Activated B cell treated with CpG ODN at 0.5 μM for 24 hours (primary cell): ENCODE measurements at regions not wholly inside any gene's neighbourhood (a gene's known extent, or its start where the extent isn't known, plus 50 kb on each side); places are given as distances from the start of the nearest gene placed in this dataset.

Experiments
- ATAC-seq: fragments of 200-7000 bp; cut with Tn5 transposase; one replicate; pipeline ENCODE4 v1.10.0; 2021; ENCODE audit warnings: low read depth, mild to moderate bottlenecking, moderate library complexity
- CTCF ChIA-PET: fragments of 350-600 bp; sonication (Branson Sonifier 250); formaldehyde crosslinking; loops from one replicate; lab custom pipeline; 2021; ENCODE audit warnings: antibody characterized with exemption; lab: Charles Lee
- POLR2A ChIA-PET: fragments of 350-600 bp; sonication (Branson Sonifier 250); formaldehyde crosslinking; loops from one replicate; lab custom pipeline; 2021; ENCODE audit warnings: antibody characterized with exemption; lab: Charles Lee
- DNase-seq: peaks from one replicate; pipeline ENCODE4 v3.0.0; 2022
- H3K27ac Mint-ChIP-seq: one replicate; pipeline ENCODE4 v1.8.0; 2020; ENCODE audit warnings: mixed read lengths
- H3K27me3 Mint-ChIP-seq: one replicate; pipeline ENCODE4 v1.8.0; 2021; ENCODE audit warnings: mixed read lengths
- H3K36me3 Mint-ChIP-seq: one replicate; pipeline ENCODE4 v1.8.0; 2021; ENCODE audit warnings: low read depth, mixed read lengths
- H3K4me1 Mint-ChIP-seq: one replicate; pipeline ENCODE4 v1.8.0; 2021; ENCODE audit warnings: mixed read lengths
- H3K4me3 Mint-ChIP-seq: one replicate; pipeline ENCODE4 v1.8.0; 2020; ENCODE audit warnings: mild to moderate bottlenecking, mixed read lengths
- H3K9me3 Mint-ChIP-seq: one replicate; pipeline ENCODE4 v1.8.0; 2020; ENCODE audit warnings: mixed read lengths
- CTCF ChIP-seq: fragments of 200-600 bp; IDR thresholded peaks from one replicate; pipeline ENCODE4 v1.8.0; 2022; ENCODE audit warnings: antibody characterized with exemption, mild to moderate bottlenecking
- intact Hi-C: fragments of 100-400 bp; cut with micrococcal nuclease; formaldehyde crosslinking; loops from one replicate; pipeline ENCODE4 v1.15.1; 2024

GRCh38 chr6:170152989-170153388 lies 137.9 kb downstream of the DLL1 start:
- Mint-ChIP-seq H3K4me1 (peaks cover 7% of the 10 kb centered on the region), H3K36me3 (no peaks in the 10 kb centered on the region), H3K27ac (no peak overlapping the region), H3K9me3 (no peaks in the 10 kb centered on the region), H3K4me3 (no peak overlapping the region), H3K27me3 (peaks cover 33% of the 10 kb centered on the region)
- ChIA-PET POLR2A (no interaction called here), CTCF (no interaction called here)
- no peak for ATAC-seq
- intact Hi-C loops, result no loop called here
- no peak for TF ChIP-seq CTCF
- no peak for DNase-seq

DNA sequence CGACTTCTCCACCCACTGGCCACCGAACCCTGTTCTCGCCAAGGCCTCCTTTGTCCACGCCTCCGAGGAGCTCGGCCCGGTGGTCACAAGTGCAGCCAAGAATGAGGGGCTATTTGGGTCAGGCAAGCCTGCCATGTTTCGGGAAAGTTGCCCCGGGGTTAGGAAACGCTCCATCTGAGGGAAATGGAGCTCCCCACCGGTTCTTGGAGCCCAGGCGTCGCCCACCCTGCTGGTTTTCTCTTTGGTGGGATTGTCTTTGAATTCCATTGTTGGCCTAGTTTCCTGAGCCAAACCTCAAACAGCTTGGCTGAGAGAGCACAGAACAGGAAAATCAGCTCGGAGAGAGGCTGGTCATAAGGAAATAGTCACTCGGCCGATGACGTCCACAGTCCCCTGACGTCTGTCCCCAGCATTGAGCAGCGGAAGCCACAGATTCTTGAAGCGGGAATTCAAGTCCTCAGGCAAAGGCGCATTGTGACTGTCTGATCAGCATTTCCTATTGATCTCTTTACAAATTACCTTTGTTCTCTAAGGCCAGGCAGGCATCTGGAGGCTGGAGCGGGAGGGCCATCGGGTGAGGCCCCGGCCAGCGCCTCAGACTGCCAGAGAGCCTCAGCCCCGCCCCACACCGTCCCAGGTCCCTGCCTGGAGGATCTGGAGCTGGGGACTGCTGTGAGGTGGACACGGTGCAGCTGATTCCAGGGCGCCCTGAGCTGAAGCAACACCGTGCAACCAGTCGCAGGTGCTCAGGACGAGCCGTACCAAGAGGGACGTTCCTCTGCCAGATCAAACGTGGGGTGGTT lies 138.6 kb downstream of the DLL1 start:
- Mint-ChIP-seq H3K9me3 (no peaks in the 10 kb centered on the region), H3K4me3 (no peak overlapping the region), H3K4me1 (peaks cover 13% of the 10 kb centered on the region), H3K27me3 (peaks cover 33% of the 10 kb centered on the region), H3K27ac (no peak overlapping the region), H3K36me3 (no peaks in the 10 kb centered on the region)
- ChIA-PET CTCF (no interaction called here), POLR2A (no interaction called here)
- no peak for TF ChIP-seq CTCF
- intact Hi-C loops, result no loop called here
- no peak for DNase-seq
- ATAC-seq, result no peak

- intact Hi-C loops, result no loop called here
- ChIA-PET CTCF (no interaction called here), POLR2A (no interaction called here)
- Mint-ChIP-seq H3K27ac (no peak overlapping the region), H3K36me3 (no peaks in the 10 kb centered on the region), H3K4me1 (peaks cover 14% of the 10 kb centered on the region), H3K4me3 (no peak overlapping the region), H3K27me3 (peaks cover 33% of the 10 kb centered on the region), H3K9me3 (no peaks in the 10 kb centered on the region)
- no peak for TF ChIP-seq CTCF
- ATAC-seq (no peak), DNase-seq (no peak)
Measured at GRCh38 chr6:170151804-170152123, 139.1 kb downstream of the DLL1 start.

- Mint-ChIP-seq H3K36me3 (no peaks in the 10 kb centered on the region), H3K27ac (no peak overlapping the region), H3K4me3 (no peak overlapping the region), H3K27me3 (peaks cover 33% of the 10 kb centered on the region), H3K4me1 (peaks cover 14% of the 10 kb centered on the region), H3K9me3 (no peaks in the 10 kb centered on the region)
- intact Hi-C loops, result no loop called here
- POLR2A ChIA-PET, result no interaction called here
- no peak for TF ChIP-seq CTCF
- ATAC-seq (no peak), DNase-seq (no peak)
- CTCF ChIA-PET, result no interaction called here
Measured at GRCh38 chr6:170151321-170151771, 139.5 kb downstream of the DLL1 start.

DNA sequence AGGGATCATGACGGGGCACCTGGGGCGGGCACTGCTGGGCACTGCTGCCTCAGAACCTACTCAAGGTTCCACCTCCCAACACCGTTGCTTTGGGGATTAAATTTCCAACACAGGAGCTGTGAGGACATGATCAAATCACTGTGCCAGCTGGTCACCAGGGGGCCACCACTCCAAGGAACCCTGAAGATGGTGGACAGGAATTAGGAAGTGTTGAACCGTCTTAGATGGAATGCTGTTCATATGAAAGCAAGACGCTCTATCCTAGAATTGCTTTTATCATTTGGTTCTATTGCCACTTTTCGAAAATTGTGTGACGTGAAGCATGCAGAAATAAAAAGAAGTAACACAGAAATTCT lies 140.3 kb downstream of the DLL1 start:
- Mint-ChIP-seq H3K9me3 (no peaks in the 10 kb centered on the region), H3K36me3 (no peaks in the 10 kb centered on the region), H3K4me1 (peaks cover 14% of the 10 kb centered on the region), H3K27ac (no peak overlapping the region), H3K27me3 (peaks cover 33% of the 10 kb centered on the region), H3K4me3 (no peak overlapping the region)
- ATAC-seq, result no peak
- intact Hi-C loops, result no loop called here
- POLR2A ChIA-PET, result no interaction called here
- DNase-seq, result no peak
- no peak for TF ChIP-seq CTCF
- CTCF ChIA-PET, result no interaction called here
